SIG-M5 treated with dmso at 0.1 percent for 504 hours (cell line): ENCODE measurements at regions not wholly inside any gene's neighbourhood (a gene's known extent, or its start where the extent isn't known, plus 50 kb on each side); places are given as distances from the start of the nearest gene placed in this dataset.

ENCODE experiments used
- DNase-seq: peaks from one replicate; lab custom pipeline; 2025; ENCODE audit not compliant: unreplicated experiment; lab: John Stamatoyannopoulos, UW

DNA sequence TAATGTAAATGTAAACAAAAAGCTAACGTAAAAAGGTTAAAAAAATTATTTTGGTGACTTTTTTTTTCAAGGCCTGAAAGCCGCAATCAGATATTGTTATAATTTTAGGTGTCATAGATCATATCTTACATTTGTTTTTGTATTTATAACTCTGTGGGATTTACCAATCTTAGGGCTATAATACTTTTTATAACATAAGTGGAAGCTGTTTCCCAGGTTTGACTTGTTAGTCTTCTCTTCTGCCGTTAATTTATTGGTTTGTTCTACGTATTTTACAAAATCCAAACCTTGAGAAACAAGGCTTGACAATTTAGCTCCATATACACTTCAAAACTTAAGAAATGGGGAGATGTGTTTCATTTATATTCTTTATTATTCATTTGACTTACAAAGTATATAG, 119.4 kb downstream of the EVX1 start:
- no peak for DNase-seq

DNA sequence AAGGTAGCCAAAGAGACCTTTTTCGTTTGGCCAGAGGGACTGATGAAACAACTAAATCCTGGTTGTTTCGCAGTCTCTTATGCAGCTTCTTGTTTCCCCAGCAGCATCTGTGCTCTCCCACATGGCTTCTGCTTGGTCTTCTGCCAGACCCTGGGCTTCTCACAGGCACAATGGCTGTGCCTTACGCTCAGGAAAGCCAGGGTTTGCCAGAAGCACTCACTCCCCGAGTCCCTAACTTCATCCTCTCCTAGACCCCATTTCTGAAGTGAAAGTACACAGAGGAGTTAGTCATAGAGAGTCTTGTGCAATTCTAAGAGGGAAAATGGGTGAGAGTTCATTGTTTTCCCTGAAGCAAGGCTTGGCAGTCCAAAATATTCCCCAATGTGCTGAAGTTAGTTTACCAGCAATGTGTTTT, 121.7 kb downstream of the EVX1 start:
- DNase-seq = peak; percentile 33

DNA sequence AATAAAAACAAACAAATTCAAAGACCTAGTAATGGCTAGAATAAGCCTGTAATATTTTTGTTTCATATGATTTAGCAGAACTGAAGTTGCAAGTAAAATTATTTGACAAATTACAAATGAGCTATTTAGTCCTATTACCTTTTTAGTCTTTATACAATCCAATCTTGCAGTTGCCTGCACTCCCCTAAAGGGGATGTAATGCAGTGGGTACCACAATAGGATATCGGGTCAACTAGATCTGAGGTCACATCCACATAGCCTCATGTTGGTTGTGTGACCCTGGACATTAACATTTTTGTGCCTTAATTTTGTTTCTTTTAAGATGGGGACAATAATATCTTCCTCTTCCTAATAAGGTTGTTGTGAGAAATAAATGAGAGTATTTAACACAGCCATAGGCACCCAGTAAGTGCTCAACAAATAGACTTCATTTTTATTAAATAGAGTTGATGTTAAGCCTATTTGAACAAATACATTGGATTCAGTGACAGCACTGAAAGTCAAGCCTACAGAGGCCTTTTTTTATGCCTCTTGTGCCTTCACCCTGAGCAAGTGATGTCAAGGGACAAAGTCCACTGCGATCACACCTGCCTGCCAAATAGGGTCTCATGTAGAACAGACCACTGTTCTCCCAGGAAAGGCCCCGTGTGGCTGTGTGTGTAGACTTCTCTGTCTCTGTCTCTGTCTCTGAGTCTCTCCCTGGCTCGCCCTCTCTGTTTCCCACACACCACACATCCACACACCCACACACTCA, 124.8 kb downstream of the EVX1 start:
- DNase-seq = no peak

DNA sequence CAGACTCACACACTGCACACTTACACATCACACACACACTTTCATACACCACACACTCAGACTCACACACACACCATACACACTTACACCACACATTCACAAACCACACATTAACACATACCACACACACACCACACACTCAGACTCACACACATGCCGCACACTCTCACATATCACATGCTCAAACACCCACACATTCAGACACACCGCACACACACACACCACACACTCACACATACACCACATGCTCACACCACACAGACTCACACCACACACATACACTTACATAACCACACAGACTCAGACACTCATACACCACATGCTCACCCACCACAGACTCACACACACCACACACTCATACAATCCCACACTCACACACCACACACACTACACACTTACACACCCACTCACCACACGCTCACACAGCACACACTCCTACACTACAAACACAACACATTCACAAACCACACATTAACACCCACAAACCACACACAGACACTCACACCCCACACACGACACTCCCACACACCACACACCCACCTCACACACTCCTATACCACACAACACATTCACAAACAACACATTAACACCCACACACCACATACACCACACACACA, 125.4 kb downstream of the EVX1 start:
- DNase-seq = no peak

DNA sequence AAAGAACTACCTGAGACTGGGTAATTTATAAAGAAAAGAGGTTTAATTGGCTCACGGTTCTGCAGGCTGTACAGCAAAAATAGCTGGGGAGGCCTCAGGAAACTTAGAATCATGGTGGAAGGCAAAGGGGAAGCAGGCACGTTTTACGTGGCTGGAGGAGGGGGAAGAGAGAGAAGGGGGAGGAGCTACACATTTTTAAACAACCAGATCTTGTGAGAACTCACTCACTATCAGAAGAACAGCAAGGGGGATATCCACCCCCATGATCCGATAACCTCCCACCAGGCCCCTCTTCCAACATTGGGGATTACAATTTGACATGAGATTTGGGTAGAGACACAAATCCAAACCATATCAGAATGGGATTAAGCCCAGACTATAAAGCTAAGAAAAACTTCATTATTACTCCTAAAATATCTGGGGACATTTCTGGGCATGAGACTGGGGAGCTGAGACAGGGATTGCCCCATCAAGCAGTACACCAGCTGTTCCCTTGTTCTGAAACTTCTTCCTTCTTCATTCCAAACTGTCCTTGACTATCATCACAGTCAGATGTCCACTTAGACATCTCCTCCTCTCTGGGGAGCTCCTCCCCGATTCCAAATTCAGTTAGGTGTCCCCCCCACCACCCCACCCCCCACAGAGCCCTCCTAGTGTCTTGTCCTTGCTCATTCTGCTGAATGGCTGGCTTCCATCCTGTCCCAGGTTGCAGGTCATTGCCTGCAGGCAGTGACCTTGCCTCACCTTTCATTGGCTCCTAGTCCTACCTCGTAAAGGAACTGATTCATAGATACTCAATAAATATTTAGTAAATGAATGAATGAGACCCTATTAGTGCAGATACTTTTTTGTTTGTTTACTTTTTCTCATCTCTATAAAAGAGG, 132.6 kb downstream of the EVX1 start:
- no peak for DNase-seq

DNA sequence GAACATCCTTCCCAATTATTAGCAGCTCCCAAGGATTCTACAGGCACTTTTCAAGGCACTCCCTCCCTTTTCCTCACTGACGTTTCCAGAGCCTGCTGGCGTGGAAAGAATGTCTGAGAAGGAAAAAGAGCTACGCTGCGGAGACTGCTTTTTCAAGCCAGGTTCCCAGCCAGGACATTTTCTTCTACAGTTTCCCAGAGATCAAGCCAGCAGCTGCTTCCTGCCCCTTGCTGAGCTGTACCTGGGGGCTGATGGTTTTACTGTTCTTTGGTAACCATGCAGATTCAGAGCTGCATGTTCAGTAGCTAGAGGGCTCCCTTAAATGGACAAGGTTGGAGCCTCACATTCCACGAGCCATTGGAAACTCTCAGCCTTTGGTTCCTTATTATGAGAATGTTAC, 133.4 kb downstream of the EVX1 start:
- DNase-seq = no peak

DNA sequence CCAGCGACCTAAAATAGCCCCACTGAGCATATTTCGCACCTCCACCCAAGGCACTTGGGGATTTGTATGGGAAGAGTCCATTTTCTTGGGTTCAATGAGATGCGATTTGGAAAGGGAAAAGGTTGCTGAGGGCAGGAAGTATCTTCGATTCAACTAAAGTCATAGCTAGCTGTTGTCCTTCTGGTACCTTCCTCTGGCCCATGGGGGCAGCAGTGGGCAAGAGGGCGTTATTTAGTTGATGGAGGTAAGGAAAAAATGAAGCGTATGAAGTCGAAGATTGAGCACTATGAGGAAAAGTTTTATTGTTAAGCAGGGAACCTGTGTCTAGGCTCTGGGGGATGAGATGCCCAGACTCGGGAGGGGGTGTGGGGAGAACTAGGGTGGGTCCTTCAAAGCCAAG, 135.4 kb downstream of the EVX1 start:
- no peak for DNase-seq

DNA sequence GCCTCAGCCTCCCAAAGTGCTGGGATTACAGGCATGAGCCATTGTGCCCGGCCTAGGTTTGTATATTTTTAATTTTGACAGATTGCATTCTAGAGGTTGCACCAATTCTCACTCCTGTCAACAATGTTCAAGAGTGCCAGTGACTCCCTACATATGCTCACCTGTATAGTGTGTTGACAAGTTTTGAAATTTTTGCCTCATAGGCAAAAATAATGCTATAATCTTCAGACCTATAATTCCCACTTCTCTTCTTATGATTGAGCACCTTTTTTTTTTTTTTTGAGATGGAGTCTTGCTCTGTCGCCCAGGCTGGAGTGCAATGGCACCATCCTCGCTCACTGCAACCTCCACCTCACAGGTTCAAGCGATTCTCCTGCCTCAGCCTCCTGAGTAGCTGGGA, 139.7 kb downstream of the EVX1 start:
- no peak for DNase-seq

DNA sequence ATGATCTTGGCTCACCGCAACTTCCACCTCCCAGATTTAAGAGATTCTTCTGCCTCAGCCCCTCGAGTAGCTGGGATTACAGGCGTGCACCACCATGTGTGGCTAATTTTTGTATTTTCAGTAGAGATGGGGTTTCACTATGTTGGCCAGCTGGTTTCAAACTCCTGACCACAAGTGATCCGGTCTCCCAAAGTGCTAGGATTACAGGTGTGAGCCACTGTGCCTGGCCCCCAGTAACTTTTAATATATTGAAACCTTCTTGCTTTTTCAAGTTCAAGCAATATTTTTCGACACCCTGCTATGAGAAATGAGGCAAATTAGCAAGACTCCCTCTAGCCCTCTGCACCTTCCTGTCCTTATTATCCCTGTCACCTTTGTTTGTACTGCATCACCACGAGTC, 144.0 kb downstream of the EVX1 start:
- DNase-seq = no peak

DNA sequence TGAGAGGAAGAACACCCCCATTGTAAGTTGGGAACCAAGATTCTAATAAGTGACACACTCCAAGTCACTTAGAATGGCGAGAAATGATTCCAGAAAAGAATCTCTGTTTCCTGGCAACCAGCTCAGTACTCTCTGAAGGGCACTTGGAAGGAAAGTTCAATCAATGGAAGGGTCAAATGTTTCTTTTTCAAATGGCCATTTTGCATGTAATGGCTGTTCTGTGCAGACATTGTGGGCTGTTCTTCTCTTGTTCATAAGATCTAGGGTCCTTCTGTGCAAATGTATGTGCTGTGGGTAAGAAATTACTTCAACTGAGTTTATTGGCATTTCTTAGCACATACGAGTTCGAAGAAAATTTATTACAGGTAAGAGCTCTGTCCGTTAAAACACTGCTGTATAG, 145.3 kb downstream of the EVX1 start:
- no peak for DNase-seq

DNA sequence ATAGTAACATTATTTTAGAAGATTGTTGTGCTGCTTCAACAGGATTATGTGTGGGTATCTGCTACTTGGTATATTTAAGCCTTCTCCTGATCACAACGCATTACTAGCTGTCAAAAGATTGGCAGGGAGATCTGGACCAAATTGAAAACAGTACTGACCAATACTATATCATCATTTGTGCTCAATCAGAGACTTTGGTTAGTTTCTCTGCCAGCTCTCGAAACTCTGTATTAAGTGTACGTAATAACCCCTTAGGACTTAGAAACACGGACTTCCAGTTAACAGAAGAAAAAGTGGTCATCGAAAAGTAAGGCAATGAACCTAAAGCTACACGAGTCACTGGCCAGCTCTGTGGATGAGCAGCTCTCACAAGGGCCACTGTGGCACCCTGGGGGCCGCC, 146.0 kb downstream of the EVX1 start:
- DNase-seq = no peak

DNA sequence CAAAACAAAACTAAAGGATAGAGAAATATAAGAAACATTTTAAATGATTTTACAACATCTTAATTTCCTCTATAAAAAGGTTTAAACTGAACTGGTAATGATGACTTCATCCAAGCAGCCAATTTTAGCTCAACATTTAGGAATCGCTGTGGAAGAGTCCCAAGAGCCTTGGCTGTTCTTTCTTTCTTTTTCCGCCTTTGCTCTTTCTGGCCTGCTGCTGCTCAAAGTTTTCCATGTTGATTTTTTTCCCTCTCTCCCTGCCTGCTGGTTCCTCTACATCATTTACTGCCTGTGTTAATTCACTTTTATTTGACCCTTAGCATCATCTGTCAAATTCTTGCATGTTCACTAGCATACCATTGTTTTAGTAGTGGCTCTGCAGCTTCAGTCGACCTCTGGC, 146.9 kb downstream of the EVX1 start:
- DNase-seq = no peak

DNA sequence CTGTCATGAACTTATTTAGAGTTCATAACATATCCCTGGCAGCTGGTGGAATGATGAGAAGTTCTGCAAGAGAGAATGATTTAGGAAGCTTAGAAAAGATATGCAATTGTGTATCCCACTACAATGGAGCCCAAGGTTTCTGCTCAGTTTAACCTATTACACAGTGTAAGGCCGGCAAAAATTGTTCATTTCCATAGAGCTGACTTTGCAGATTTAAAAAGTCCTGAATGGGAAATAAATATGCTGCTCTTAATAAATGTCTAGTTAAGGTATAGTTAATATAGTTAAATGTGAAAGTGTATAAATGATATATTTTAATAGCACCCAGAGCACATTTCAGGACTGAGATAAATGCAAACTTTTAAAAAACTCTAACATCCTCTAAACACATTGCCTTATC, 149.9 kb downstream of the EVX1 start:
- no peak for DNase-seq

DNA sequence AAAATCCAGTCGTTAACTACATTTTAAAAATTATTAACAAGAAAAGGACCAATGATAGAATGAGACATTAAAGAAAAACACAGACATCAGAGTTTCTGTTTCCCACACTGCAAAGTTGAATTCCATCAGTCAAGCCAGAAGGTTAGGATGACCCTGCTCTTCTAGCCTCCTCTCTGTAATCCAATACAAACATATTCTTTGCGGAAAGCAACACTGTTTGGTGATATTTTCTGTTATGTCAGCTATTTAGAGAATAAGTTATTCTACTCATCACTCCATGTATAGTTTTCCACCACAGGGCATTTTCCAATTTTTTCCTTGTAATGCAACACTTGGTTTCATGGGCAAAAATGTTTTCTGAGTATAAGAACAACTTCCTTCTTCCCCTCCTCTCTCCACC, 152.3 kb downstream of the EVX1 start:
- DNase-seq = no peak

DNA sequence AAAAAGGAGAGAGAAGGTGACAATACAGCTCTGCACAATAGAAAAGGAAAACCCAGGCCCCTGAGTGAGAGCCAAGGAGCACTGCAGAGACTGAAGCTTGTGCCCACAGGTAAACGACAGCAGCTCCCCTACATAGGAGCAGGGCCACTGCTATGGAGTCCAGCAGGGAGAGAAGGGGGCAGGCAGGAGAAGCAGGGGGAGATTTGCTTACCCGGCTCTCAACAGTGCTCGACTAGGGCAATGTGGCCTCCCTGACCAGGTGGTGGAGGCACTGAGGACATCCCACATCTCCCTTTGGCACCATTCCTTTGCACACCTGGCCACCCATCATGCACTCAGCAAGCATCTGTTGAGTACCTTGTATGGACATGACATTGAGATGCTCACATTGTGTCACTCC, 153.0 kb downstream of the EVX1 start:
- no peak for DNase-seq

DNA sequence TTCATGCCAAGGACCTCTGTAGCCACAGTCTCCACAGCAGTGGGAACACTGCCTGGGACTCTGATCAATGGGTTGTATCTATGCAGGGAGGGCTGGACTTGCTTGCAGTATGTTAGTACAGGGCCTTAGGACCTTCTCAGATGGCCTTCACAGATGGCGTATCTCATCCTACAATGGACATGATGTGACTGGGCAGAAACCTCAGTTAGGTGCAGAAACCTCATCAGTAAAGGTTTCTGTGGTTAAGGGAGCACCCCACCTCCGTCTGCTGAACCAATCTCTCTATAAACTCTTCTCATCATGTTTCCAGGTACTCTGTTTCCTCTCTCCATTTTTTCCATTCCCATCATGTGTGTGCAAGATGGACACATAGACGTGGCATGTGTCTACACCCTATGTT, 154.9 kb downstream of the EVX1 start:
- no peak for DNase-seq

DNA sequence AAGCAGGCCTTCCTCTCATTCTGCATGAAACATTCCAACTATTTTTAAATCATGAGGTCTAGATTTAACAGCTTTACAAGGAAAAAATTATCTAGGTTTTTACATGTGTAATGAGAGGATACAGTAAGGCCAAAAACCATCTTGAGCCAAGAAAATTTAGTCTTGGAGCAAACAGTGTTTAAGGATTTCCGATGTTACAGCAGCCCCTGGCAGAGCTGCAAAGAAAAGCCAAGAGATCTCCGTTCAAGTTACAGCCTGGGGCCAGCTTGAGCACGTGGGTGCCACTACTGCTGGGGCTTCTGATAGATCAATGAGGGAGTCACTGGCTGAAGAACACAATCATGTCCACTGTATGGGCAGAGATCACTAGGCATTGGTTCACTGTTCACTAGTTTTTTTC, 156.2 kb downstream of the EVX1 start:
- DNase-seq = no peak

DNA sequence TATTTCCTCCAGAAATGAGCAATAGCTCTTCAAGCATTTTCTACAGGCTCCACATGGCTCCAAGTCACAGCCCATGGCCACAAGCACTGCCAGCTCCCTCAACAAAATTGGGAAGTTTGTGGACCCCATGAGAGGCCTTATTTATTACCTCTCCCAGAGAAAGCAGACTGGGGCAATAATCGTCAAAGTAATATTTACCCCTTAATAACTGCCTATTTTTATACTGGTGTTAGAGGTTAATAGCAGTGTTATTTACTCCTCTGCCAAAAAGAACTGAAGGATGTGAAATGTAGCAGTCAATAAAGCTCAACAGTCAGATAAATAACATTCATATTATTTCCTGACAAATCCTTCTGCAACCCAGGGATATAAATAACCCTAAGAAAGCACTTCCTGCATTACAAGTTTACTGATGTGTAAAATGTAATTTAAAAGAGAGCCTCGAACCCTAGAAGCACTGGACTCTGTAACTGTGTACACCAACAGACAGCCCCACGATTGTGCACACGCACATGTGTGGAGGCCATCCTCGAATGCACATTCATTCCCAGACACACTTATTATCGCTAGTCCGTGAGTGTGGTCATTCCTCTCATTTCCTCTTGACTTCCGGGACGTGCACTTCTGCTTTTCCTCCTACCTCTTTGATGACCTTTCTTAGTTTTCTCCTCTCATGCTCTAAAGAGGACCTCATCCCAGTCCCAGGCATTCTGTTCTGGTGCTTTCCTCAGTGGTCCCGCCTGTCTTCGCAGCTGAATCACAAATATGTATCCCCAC, 157.4 kb downstream of the EVX1 start:
- no peak for DNase-seq

DNA sequence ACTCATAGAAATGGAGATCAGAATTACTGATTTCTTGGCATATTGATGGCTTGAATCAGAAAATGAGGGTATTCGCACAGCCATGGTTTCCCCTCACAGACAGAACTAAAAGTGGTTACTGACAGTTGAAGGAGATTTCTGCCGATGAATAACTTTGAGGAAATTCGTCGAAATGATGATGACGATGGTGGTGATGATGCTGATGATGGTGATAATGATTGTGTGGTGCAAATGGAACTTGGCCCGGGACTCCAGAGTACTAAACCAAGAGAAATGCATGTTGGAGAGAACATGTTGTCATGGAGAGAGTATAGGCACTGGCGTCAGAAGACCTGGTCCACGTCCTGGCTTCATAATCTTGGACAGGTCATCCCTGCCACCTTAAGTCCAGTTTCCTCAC, 163.2 kb downstream of the EVX1 start:
- DNase-seq = no peak

DNA sequence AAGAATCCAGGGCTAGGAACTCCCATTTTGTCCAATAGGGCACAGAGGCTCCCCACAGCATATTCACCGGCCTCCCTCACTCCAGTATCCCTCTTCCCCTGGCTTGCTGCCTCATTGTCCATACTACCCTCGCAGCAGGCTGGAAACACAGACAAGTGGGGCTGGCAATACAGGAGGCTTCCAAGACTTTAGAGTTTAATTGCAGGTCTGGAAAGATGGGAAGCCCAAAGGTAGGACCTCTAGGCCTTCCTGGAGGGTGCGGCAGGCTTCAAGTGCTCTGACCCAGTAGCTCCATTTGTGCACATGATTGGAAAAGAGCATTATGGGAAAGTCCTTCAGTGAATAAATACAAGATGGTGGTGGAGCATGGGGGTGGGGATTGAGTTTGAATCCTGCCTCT, 166.7 kb downstream of the EVX1 start:
- DNase-seq = no peak

DNA sequence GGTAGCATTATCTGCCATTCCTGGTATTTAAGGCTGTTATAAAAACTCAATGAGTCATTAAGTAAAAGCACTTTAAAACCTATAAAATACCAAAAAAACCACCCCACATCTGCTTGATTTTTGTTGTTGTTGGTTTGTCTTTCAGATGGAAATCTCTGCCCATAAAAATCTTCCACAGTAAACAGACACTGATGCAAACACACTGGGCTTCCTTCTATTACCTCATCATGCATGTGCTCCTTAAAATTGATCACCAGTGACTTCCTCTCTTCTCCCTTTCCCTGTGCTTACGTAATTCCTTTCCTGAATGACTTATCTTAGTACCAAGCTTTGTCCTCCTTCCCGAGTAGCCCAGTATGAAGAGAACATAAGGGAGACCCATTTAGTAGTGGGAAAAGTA, 167.2 kb downstream of the EVX1 start:
- DNase-seq = no peak
